GM19240 (cell line): ENCODE measurements at regions not wholly inside any gene's neighbourhood (a gene's known extent, or its start where the extent isn't known, plus 50 kb on each side); places are given as distances from the start of the nearest gene placed in this dataset.

Source experiments
- DNase-seq: peaks from one replicate; pipeline ENCODE4 v3.0.0; 2011; ENCODE audit warnings: low spot score; ENCODE audit not compliant: insufficient read length

DNA sequence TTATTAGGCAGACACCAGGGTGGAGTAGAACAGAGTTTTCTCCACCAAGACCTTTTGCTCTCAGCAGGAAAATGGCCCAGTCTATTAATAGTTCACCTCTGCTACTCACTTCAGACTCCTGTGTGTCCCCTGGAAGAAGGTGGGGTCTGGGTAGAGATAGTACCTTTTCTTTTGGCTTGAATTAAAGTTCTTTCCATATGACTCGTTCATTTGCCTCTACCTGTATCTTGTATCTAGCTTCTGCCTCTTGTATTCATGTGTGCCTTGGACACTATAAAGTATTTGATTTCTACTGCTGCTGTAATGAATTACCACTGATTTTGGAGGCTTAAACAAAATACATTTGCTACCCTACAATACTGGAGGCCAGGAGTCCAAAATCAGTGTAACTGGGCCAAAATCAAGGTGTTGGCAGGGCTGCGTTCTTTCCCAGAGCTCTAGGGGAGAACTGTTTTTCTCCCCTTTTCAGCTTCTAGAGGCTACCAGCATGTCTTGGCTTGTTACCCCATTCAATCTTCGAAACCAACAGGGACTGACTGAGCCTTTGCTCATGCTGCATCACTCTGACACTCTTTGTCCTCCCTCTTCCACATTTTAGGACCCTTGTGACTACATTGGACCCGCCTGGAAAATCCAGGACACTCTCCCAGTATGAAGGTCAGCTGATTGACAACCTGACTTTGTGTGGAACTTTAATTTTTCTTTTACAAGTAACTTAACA, 155.6 kb upstream of the PRSS58 start:
- no peak for DNase-seq

DNA sequence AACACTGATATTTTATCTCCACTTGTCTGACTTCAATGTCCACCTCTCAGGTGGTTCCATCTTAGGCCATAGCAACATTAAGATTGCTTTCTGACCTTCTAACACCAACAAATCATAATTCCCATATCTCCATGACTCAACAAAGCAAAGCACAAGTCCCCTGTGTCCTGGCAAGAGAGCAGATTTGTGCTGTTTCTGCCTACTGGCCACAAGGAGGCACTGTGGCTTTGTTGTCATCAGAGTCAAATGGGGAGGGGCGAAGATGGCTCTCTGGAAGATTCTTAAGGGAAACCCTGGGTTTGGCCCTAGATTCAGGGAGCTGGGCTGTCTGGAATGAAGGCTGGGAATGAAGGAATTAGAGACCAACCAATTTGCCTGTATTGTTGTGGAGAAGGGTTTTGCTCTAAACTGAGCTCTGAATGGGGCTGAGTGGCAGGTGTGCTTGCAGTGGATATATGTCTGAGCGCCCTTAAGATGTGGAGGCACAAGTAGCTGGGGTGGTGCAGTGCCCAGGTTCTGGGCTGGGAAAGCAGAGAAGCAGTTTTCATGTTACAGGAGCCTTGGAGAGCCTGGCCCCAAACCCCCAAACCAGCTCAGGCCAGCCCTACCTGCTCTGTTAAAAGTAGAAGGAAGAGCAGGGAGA, 154.8 kb upstream of the PRSS58 start:
- DNase-seq: peak; percentile 26

- no peak for DNase-seq
Observed at GRCh38 chr7:142409471-142409870, 151.6 kb upstream of the PRSS58 start.

DNA sequence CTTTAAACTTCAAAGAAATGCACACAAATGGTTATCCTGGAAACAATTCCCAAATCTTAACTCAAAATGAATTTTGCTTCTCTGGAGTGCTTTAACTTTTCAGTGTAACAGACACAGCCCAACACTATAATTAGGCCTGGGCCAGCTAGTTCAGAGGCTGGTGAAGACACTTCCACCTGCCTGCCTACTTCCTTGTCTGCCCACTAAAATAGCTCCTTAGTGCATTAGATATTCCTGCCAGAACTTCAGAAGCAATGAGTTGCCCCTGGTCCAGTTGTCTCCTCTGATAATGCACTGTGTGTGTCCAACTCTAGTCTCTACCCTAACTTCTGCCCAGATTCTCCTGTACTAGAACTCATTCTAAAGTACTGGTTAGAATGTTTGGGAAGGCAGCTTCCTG, 150.9 kb upstream of the PRSS58 start:
- DNase-seq: no peak

DNA sequence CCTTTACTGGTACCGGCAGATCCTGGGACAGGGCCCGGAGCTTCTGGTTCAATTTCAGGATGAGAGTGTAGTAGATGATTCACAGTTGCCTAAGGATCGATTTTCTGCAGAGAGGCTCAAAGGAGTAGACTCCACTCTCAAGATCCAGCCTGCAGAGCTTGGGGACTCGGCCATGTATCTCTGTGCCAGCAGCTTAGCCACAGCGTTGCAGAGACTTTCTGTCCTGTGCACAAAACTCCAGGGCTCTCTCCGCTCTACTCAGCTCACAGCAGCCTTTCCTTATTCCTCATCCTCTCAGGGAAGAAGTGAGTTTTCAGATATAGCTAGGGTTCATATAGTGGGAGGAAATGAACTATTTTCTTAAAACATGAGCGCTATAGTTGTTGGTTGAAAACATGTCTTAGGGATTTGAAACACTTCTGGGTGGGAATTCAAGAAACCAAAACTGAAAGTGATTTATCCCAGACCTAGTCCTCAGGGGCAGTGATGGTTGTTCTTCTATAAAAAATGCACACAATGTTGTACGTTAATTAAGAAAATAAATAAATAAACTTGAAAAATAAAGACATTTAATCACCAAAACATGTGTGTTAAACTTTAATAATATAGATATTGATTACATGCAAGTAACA, 150.2 kb upstream of the PRSS58 start:
- DNase-seq: no peak

DNA sequence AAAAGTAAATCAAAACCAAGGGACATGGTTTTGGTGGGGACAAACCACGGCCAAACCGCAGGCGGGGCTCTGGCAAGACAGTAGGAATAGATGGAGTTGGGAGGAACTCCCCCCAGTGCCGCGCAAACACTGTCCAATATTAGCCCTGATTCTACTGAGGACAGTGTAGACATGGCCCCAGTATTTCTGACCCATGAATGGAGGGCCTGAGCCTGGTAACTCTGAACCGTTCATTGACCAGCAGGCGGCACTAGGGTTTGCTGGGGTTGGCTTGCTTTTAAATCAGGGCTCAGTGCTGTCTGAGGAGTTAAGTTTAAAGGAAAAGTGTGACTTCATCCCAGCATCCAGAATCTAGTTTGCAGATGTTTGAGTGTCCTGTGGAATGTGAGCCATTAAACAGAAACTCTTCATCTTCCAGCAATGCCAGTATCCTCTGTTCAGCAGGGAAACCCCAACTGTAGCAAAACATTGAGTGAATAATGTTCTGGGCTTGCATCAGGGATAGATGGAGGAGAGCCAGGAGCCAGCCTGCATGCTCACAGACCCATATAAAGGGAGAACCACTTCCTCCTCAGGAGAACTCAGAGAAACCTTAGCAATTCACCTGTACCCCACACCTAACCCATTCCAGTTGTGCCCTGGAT, 147.4 kb upstream of the PRSS58 start:
- DNase-seq: no peak

DNA sequence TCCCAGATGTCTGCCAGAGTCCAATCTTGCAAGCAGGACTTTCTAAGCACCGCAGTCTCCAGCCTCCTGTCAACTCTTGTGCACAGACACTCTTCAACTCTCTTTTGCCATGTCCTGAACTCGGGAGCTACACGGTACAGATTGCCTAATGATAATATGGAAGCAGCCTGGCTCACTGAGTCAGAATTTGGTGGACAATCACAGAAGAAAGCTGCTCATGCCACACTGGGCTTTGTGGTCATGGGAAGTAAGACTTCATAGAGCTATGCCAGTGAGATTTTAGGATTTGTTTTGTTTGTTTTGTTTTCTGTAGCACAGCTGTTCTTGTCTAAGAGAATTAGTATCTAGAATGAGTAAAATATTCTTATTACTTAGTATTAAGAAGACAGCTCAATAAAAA, 144.1 kb upstream of the PRSS58 start:
- no peak for DNase-seq

- no peak for DNase-seq
Observed at GRCh38 chr7:142400042-142400533, 142.2 kb upstream of the PRSS58 start.

- DNase-seq: no peak
Observed at GRCh38 chr7:142391191-142391992, 133.5 kb upstream of the PRSS58 start.

- DNase-seq: no peak
Observed at GRCh38 chr7:142389544-142389943, 131.7 kb upstream of the PRSS58 start.

- no peak for DNase-seq
Observed at GRCh38 chr7:142385491-142386340, 127.9 kb upstream of the PRSS58 start.

GRCh38 chr7:142384493-142384922, 126.7 kb upstream of the PRSS58 start:
- no peak for DNase-seq

GRCh38 chr7:142383841-142384492, 126.1 kb upstream of the PRSS58 start:
- DNase-seq: no peak

DNA sequence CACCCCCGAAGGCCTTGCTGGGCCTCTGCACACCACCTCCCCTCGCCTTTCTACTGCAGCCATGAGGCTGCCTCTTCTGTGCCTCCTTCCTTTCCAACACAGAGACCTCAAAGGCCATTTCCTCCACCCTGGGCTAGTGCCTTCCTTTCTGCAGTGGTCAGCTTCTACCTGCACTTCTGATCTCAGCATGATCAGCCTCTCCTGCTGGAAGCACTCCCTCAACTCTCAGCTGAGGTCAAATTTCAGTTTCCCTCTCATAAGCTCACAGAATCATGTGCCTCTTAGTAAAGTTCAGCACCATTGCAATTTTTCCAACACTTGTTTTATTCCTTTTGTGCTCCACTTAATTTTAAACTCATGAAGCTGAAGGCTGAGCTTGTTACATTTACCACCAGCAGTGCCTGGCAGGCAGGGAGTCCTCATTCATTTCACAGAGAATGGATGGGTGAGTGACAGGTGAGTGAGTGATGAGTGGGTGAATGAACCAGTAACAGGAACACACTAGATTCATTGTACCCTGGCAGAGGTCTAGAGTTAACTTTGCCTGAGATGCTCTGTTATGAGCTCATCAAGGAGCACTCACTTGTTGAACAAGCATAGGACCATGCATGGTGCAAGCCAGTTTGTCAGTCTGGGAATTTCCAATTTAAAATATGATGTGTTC, 124.0 kb upstream of the PRSS58 start:
- DNase-seq: no peak

DNA sequence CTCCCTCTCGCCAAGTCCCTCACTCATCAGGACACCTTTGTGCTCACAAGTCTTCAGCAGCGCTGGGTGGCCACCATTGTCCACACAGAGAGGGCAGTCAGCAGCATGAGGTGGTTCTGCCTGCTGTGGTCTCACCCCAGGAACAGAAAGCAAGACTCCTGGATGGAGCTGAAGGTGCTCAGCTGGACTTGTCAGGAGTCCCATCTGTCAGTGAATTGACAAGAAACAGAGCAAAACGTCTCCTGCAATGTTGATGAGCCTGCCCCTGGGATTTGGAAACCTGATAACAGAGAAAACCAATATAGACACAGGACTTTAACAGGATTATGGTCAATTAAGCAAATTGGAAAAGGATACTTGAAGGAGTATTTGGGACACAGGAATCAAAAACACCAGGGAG, 122.2 kb upstream of the PRSS58 start:
- no peak for DNase-seq

GRCh38 chr7:142379201-142379885, 121.5 kb upstream of the PRSS58 start:
- no peak for DNase-seq

DNA sequence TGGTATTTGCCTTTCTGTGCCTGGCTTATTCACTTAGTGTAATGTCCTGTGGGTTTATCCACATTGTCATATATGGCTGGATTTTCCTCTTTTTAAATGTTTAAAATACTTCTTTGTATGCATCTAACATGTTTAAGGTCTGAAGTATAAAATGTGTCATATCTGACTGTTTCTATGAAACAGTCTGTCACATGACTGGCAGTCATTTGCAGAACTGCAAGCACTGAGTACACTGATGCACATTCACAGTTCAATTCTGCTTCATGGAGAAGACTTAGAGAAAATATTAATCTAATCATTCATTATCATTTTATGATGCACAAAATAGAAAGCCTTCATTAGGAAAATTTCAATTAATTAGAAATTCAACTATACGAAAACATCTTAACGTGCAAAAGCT, 119.7 kb upstream of the PRSS58 start:
- no peak for DNase-seq

- no peak for DNase-seq
Observed at GRCh38 chr7:142376356-142376997, 118.6 kb upstream of the PRSS58 start.
